GM04503 (cell line): ENCODE measurements at regions not wholly inside any gene's neighbourhood (a gene's known extent, or its start where the extent isn't known, plus 50 kb on each side); places are given as distances from the start of the nearest gene placed in this dataset.
"Not testable (repeated sequence)": the region's sequence is repeated elsewhere in the genome, so short reads cannot be mapped to it uniquely, and the experiment has no call there.

Source experiments
- DNase-seq: peaks from one replicate; pipeline ENCODE4 v3.0.0-alpha.2; 2012; ENCODE audit warnings: low read depth

DNA sequence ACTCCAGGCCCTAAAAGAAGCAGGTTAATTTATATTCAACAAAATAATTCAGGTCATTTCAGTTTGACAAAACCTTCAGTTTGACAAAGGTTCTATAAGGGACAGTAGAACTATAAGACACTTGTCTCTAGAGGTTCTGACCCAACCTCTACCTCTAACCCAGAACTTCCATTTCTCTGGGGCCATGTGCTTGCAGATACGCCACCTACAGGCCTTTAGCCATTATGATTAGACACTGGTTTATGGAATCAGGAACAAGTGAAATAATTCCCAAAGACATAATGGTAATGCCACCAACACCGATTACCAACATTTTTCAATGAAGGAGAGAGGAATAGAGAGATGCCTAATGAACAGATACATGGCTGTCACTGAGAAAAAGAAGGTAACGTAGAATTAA, 733.9 kb downstream of the PRELID2 start:
- DNase-seq, result no peak

DNA sequence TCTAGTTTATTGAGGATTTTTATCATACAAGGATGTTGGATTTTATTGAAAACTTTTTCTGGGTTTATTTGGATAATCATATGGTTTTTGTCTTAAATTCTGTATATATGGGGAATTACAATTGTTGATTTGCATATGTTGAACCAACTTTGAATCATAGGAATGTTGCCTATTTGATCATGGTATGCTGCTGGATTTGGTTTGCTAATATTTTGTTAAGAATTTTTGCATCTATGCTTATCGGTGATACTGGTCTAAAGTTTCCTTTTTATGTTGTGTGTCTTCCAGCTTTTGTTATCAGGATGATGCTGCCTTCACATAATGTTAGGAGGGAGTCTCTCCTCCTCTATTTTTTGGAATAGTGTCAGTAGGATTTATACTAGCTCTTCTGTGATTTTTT, 745.0 kb downstream of the PRELID2 start:
- DNase-seq, result no peak

DNA sequence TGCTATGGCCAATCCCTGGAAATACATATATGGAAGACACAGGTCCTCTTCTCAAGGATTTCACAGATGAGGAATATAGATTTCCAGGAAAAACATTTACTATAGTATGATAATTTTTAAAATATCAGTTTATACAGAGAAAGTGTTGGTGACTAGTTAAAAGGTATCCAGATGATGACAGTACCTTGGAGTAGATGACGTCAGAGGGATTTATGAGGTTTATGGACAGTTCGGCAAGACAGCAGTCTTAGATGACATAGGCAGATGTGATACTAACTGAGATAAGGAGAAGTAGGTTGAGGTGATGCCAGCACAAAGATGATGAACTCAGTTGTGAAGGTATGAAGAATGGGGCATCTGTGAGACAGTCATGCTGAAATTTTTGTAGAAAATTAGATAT, 750.3 kb downstream of the PRELID2 start:
- no peak for DNase-seq

DNA sequence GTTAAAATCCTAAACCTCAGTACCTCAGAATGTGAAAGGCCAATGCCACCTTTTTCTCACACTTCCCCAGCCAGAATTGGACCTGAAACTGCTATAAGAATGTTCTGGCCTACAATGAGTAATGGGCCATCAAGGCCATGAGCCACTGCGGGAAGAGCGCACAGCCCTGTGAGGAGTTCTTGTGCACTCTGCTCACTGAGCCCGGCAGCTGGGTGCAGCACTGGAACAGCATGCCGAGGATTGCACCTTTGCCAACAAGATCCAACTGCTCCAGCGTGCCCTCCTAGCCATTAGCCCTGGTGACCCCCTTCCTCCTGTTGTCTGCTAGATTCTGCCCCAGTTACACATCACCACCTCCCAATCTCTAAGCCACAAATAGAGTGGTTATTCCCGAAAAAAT, 758.1 kb downstream of the PRELID2 start:
- DNase-seq, result no peak

DNA sequence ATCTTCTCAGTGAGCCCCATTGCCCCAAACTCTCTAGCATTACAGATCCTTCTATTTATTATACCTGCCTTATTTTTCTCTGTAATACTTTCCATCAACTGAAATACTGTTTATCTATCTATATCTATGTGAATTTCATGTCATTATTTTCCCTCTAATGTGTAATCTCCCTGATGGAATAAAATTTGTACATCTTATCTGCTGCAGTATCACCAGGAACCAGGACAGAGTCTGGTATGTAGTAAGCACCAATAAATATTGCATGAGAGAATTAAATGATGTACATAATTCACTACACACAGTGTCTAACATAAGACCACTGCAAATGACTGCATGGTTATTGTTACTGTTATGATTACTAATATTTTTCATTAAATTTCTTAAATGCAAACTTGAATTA, 759.1 kb downstream of the PRELID2 start:
- no peak for DNase-seq

DNA sequence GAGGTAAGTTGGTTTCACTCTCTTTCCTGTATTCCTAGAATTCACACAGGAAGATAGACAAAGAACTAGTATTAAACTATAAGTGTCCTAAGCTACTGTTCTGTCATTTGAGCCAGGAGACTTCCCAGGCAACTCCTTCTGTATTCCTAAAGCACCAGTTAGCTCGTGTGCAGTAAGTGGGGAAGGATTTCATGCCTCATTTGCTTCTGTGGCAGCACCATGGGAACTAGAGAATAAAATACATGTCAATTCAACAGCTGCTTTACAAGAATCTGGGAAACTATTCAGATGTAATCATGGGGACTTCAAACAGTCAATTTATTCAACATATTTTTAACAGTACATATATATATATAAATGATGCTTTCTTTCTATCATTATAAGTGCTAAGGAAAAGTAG, 762.3 kb downstream of the PRELID2 start:
- DNase-seq, result no peak

DNA sequence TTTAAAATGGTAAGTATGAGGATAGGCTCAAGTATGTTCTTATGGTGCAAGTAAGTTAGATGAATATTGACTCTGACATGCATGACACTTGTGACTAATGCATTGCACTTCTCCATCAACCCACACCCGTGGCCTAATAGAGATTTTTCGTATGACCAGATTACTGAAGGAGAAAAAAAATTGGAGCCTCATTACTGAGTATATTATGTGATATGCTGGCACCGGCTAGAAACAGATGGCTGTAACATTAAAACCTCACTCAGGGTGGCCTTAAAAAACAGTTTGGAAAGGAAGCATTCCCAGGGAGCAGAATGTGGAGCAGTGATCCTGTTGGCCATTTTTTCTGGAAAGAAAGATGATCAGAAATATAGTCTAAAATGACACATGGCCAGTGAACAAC, 766.4 kb downstream of the PRELID2 start:
- no peak for DNase-seq

DNA sequence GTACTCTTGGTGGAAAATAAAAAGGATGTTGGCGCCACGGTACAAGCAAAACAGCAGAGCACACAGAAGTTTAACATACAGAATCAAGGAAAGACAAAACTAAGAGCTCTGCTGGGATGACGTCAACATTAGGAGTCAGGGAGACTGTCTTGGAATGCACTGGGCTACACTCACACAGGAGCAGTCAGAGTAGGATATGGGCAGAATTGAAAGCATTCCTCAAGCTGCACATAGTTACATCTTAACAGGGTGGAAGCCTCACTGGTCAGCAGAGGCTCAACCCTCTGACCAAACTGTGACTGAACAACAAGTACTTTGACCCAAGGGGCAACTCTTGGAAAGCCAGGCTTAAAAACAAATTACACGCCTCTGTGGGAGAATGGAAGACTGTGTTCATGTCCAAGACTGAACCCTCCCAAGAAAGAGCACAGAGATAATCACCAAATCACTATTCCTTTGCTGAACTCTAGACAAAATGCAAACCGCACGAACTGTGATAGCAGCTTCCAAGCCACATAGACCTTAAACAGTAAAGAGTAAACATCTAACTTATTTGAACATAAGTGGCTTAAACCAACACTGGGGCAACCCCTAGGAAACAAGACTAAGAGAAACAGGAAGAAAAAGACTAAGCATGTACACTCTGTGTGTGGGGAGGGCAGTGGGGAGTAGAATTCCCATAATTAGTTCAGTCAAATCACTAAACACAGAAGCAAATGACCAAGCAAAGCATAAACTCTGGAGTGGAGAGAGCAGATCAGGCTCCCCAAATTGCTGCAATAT, 772.7 kb downstream of the PRELID2 start:
- no peak for DNase-seq

DNA sequence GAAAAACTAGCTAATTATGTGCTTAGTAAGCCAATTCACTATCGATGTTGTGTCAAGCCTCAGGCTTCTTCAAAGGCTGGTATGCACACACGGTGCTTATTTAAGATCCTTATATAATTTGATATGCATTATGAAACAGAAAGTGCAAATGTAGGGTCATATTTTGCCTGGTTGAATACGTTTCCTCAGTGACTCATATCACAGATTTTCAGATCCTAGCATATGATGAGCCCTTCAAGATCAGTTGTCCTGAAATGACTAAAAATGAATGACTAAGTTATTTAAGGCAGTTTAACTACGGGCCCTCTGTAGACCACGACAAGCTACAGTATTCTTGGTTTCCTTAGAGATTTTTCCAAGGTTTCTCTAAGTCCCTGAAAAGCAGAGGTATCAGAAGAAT, 778.3 kb downstream of the PRELID2 start:
- DNase-seq, result no peak

DNA sequence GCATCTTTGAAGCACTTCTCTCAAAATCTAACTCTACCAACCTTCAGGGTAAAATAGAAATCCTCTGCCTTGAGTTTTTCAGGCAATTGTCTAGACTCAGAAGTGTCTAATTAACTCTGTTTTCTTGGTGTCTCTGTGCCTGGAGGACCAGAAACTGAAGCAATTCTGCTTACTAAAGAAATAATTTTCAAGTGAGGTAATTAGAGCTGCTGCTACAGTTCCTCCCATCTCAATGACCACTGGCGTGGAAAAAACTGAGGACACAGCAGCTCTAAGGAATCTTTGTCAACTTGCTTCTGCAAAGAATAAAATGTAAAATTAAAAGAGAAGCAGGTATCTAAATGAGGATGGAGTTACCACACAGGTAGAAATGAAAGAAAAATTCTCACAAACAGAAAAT, 785.0 kb downstream of the PRELID2 start:
- DNase-seq, result no peak

DNA sequence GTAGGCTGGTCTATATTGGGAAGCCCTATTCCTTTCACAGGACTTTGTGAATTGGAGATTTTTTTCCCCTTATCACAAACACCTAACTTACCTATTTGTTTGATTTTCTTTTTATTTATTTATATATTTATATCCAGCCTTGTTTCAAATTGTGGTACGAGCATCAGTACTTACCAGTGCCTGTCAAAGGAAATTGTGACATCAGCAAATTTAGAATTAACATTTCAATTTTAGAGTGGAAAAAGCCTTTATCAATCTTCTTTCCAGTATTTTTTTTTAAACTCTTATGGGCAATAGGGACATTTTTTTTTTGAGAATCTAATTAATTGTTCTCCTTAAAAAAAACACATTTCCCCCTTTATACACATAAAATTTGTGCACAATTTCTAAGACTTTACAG, 790.2 kb downstream of the PRELID2 start:
- no peak for DNase-seq

DNA sequence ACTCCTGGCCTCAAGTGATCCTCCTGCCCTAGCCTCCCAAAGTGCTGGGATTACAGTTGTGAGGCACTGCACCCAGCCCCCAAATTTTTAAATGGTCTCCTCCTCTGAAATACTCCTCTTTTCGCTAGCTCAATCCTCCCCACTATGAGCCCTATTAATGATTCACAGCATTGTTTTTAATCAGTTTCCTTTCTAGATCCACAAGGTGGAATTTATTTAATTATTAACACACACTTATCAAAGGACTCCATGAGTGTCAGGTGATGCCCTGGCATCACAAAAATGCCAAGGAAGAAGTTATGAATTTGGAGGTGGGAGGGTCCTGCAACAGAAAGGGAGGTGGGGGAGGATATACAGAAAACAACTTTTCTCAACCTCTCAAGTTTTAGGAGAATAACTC, 806.5 kb downstream of the PRELID2 start:
- DNase-seq, result no peak

DNA sequence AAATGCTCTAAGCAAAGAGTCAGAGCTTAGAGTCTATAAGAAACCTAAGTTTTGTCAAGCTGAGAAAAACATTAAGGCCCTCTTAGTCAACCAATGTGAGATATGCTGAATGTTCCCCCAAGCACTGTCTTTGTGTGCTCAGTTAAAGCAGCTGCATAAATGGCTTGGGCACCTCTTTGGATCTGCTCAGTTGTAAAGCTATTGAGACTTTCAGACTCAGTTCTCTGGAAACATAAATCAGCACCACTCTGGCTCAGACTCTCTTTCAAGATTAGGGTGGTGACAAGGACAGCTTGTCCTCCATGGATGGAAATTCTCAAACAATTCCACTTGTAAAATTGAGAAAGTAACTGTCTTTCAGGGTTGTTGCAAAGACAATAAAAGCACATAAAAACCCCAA, 807.9 kb downstream of the PRELID2 start:
- DNase-seq, result no peak

DNA sequence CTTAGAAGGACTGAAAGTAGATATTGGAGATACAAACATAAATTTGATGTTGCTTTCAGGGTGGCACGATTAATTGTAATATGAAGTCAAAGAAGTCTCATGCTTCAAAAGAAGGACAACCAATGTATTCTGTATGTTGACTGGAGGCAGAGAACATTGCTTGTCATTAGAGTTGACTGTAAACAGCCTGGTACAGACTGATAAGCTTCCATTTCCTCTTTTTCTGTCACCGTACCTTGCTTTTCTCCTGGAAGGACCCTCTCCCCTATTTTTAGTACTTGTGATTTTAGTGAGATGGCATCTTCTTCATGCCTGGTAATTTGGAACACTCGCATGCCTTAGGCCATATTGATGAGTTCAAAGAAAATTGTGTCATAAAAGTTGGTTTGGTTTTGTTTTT, 809.4 kb downstream of the PRELID2 start:
- no peak for DNase-seq

DNA sequence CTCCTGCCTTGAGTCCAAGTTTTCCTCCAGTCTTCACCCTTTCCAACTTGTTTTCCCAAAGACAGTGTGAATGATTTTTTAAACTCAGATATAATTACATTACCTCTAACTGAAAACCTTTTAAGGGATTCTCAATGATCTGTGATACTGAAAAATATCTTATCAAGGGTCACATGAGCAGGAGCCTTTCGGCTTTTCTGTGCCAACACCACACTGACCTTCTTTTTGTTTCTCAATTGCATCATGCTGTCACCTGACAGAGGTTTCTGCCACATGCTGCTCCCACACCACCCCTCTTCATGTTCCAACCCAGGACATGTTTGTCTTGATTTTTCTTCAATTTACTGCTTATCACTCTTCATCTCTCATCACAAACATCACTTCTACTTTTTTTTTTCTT, 820.0 kb downstream of the PRELID2 start:
- no peak for DNase-seq

DNA sequence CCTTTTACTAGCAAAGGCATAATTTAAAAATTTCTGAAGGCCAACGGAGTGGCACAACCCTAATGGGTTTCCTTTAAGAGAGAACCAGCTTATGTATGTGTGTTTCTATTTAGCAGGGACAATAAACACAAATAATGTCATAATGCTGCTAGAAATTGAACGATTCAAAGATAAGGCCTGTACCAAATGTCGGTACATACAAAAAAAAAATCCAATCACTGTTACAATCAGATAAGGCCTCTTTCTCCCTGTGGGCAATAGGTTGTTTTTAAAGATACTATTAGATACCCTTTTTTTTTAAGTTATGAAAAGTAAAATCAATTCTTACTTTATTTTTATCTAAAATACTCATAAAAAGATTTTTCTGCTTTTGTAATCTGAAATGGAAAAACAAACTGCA, 821.0 kb downstream of the PRELID2 start:
- no peak for DNase-seq

DNA sequence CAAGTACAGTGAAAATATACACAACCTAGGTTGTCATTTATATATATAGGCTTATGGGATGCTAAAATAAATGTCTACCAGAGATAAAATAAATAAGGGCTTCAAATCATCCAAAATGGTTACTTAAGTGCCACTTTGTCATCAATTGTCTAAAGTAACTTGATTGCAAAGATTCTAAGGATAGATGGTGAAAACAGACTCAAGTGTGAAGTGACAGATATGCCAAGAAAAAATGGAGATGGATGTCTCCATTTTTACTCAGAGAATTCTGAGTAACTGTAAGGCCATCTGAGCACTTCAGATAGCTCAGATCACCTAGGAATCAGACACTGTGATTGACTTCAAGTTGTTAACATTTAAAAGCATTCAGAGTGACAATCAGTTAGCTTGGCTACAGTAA, 824.3 kb downstream of the PRELID2 start:
- no peak for DNase-seq

DNA sequence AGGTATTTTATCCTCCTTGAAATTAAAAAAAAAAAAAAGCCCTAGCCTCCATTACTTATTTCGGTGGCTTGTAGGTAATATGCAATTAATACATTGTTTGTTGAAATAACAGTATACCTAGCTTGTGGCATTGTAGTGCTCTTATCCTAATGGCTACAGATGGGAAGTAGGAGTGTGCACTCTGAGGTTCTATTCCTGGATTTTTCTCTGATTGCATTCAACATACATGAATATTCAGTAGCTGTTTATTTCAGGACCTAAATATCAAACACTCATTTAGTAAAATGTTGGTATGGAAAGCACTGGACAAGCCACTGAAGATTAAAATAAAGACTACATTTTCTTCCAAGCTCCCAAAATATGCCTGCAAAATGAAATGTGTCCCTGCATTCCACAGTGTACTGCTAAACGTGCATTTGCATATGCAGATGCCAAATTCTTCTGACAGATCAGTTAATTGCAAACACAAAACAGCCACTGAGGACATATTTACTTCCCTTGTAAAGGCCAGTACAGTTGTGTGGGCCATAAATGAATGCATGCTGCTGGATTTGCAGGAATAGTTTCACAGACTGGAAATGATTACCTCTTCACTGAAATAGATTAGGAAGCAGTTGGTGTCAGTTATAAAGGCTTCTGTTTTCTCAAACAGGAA, 826.1 kb downstream of the PRELID2 start:
- no peak for DNase-seq

DNA sequence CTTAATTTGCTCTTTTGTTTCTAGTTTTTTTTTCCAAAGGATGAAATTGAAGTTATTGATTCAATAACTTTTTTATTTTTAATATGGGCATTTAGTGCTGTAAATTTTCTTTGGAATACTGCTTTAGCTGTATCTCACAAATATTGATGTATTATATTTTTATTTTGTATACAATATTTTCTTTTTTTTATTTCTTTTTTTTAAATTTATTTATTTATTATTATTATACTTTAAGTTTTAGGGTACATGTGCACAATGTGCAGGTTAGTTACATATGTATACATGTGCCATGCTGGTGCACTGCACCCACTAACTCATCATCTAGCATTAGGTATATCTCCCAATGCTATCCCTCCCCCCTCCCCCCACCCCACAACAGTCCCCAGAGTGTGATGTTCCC, 823.7 kb downstream of the KCTD16 start:
- not testable (repeated sequence) for DNase-seq

DNA sequence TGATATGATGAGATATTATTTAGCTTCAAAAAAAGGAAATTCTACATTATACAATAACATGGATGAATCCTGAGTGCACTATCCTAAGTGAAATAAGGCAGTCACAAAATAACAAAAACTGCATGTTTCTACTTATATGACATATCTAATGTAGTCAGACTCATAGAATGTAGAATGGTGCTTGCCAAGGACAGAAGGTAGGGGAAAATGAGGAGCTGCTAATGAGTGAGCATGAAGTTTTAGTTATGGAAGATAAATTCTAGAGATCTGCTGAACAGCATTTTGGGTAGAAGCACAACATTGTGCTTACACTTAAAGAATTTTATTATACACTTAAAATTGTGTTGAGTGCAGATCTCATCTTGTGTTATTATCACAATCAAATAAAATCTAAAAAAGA, 812.4 kb downstream of the KCTD16 start:
- no peak for DNase-seq

DNA sequence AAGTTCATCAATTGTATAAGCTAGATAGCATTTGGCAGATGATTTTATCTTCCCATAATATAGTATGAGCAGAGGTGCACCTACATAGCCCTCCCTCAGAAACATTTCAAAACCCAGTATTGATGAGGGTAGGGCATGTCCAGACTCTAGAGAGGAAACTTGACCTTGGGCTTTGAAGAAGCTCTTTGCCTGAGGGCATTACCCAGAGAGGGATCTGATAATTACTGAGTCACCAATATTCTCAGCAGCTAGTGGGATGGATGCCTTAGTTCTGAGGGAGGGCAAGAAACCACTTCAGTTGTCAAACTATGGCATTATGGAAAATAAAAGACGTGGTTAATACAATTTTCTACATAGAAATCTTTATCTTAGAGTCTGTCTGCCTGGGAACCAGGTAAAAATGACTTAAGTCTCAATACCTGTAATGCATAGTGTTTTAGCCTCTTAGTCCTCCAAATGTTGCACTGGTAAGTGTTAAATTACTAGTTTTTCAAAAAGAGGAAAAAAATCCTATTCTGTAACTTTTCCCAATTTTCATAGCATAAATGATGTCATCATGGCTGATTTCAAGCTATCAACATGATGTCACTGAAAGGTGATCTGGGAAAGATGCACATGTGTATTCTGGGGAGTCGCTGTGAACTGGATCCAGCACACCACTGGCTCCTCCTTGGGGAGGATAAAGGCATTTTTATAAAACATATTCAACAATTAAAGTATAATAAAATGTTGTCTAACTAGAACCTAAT, 809.0 kb downstream of the KCTD16 start:
- no peak for DNase-seq

DNA sequence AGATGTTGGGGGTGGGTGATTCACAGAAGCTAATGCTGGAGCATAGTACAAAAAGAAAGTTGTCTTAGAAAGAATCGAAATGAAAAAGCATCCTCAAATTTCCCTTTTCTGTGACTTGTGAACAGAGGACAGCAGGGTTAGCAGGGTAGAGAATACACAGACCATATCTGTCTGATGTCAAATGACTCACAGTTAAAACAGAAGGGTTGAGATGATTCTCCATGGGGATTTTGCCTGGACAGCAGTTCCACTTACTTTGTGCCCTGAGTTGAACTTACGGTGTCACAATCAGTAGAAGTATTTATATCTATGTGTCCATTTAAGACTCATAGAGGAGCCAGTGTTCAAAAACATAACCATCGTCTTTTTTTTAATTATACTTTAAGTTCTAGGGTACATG, 801.6 kb downstream of the KCTD16 start:
- DNase-seq, result no peak

DNA sequence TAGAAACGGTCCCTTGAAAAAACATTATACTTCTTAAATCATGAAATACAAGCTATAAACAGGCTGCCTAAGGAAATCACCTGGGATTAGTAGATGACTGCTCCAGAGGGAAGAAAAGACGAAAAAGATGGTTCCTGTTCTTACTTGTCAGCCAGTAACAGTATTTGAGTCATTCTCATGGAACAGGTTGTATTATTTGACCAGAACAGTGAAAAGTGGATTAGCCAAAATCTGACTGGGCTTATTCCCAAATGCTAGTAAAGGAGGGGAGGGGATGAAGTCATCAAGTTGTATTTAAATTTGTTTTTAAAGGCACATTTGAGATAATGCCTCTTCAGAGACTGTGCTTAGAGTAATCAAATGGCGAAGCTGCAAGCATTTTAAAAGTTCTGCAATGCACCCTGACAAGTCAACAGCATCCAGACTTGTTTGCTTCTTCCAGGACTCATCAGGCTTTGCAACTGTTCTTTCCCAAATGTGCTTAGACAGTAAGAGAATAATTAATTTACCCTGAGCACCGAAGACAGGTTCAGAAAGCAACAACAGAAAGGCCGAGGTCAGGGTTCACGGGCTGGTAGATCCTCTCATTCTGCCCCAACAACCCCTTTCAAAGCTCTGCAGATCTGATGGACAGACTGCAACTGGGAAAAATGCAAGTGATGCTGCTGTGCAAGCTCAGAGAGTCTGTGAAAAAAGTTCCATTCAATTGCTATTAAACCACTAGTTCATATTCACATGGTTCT, 800.6 kb downstream of the KCTD16 start:
- no peak for DNase-seq
